HFF-Myc (cell line): ENCODE measurements at regions not wholly inside any gene's neighbourhood (a gene's known extent, or its start where the extent isn't known, plus 50 kb on each side); places are given as distances from the start of the nearest gene placed in this dataset.
"Not testable (repeated sequence)": the region's sequence is repeated elsewhere in the genome, so short reads cannot be mapped to it uniquely, and the experiment has no call there.

Source experiments
- DNase-seq: peaks from one replicate; pipeline ENCODE4 v3.0.0-alpha.2; 2011; ENCODE audit warnings: low read depth; ENCODE audit errors: extremely low read depth
- H3K4me3 ChIP-seq: replicated peaks from 2 replicates; pipeline ENCODE4 v1.5.1; 2011; ENCODE audit warnings: low read depth, mild to moderate bottlenecking, control low read depth, low read length
- TF ChIP-seq, protein P1 (sequence below): IDR thresholded peaks from 2 replicates; pipeline ENCODE4 v1.5.1; 2012; ENCODE audit warnings: mild to moderate bottlenecking, low read depth, low read length, control low read depth; ENCODE audit errors: missing control alignments

DNA sequence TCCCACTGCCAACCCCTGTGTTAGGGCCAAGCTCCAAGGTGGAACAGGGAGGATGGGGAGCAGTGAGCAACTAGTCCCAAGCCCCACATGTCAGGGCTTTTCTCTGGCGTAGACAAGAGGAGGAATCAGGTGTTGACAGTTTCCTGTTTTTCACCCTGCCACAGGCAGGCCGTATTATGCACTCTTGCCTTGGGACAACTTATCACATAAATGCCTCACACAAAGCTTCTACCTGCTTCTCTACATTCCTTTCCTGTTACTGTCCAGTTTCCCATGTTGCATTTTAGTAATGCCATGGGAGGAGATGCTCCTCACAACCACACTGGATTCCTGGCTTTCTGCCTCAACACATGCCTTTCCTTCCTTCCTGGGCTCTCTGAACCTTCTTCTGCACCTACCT, 381.2 kb upstream of the ATP11B start:
- TF ChIP-seq, protein P1, sequence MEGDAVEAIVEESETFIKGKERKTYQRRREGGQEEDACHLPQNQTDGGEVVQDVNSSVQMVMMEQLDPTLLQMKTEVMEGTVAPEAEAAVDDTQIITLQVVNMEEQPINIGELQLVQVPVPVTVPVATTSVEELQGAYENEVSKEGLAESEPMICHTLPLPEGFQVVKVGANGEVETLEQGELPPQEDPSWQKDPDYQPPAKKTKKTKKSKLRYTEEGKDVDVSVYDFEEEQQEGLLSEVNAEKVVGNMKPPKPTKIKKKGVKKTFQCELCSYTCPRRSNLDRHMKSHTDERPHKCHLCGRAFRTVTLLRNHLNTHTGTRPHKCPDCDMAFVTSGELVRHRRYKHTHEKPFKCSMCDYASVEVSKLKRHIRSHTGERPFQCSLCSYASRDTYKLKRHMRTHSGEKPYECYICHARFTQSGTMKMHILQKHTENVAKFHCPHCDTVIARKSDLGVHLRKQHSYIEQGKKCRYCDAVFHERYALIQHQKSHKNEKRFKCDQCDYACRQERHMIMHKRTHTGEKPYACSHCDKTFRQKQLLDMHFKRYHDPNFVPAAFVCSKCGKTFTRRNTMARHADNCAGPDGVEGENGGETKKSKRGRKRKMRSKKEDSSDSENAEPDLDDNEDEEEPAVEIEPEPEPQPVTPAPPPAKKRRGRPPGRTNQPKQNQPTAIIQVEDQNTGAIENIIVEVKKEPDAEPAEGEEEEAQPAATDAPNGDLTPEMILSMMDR, result no peak
- no peak for DNase-seq
- no peak overlapping the region for H3K4me3 ChIP-seq

DNA sequence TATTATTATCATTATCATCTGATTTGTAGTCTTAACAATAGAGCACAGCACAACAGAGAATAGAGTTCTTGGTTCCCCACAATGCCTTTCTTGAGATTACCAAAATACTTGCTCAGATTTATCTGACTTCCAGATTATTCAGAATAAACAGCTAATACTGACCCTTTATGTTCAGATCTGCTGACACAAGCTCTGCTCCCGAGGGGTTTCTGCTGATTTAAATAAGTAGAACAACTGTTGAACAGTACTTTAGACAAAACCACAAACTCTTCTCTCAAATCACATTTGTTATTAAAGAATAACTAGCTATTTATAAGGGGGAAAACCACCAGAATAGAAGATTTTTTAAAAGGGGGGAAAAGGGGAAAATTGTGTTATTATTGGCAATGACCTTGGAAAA, 380.2 kb upstream of the ATP11B start:
- no peak for DNase-seq
- TF ChIP-seq, protein P1, result no peak
- no peak overlapping the region for H3K4me3 ChIP-seq

DNA sequence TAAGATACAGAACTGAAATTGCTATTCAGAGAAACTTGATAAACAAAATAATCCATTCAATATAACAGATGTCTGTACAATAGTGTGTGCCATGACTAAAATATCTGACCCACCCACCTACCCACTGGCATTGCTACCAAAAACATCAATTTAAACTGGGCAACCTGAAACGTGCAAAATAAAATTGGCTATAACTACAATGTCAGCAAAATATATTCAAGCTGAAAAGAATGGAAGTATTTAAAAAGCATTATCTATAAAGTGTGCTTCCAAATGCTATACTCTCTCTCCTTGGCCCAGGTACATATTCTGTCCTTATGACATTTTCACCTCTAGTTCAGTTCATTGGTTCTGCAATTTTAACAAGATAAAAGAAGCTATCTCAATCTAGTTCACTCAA, 379.6 kb upstream of the ATP11B start:
- DNase-seq, result no peak
- TF ChIP-seq, protein P1, result no peak
- H3K4me3 ChIP-seq, result no peak overlapping the region

DNA sequence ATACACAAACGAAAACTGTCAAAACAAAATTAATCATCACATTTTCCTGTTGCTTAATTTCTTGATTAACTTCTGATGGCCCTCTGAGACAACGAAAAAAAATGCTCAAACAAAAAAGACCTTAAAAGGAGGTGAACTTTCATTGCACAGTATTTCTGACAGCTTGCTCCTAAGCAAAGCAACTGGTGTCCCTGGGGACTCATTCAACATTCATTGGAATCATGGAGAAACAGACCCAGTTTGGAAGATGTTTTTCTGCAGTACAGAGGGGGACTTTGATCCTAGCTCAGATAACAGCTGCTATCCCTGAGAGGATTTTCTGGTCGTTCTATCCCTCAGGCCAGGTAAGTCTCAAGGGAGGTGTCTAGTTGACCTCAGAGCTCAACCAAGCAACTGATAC, 378.7 kb upstream of the ATP11B start:
- no peak overlapping the region for H3K4me3 ChIP-seq
- TF ChIP-seq, protein P1, result no peak
- no peak for DNase-seq

DNA sequence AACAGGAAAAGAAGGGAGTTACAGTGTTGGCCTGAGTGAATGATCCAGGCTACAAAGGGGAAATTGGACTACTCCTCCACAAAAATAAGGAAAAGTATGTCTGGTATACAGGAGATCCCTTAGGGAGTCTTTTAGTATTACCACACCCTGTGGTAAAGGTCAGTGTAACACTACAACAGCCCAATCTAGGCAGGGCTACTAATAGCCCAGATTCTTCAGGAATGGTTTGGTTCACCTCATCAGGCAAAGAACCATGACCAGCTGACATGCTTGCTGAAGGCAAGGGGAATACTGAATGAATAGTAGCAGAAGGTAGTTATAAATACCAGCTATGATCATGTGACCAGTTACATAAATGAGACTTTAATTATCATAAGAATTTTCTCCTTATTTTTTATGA, 372.6 kb upstream of the ATP11B start:
- no peak for DNase-seq
- TF ChIP-seq, protein P1, result no peak
- no peak overlapping the region for H3K4me3 ChIP-seq

DNA sequence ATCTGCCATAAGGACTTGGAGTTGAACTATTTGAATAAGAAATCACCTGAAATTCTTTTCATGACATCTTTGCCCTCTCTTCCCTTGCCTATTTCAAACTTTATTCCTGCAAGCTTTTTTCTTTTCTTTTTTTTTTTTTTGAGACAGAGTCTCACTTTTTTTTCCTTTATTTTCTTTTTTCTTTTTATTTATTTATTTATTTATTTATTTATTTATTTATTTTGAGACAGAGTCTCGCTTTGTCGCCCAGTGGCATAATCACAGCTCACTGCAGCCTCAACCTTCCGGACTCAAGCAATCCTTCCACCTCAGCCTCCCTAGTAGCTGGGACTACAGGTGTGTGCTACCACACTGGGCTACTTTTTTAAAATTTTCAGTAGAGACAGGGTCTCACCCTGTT, 369.3 kb upstream of the ATP11B start:
- H3K4me3 ChIP-seq, result no peak overlapping the region
- DNase-seq, result no peak
- TF ChIP-seq, protein P1, result no peak

DNA sequence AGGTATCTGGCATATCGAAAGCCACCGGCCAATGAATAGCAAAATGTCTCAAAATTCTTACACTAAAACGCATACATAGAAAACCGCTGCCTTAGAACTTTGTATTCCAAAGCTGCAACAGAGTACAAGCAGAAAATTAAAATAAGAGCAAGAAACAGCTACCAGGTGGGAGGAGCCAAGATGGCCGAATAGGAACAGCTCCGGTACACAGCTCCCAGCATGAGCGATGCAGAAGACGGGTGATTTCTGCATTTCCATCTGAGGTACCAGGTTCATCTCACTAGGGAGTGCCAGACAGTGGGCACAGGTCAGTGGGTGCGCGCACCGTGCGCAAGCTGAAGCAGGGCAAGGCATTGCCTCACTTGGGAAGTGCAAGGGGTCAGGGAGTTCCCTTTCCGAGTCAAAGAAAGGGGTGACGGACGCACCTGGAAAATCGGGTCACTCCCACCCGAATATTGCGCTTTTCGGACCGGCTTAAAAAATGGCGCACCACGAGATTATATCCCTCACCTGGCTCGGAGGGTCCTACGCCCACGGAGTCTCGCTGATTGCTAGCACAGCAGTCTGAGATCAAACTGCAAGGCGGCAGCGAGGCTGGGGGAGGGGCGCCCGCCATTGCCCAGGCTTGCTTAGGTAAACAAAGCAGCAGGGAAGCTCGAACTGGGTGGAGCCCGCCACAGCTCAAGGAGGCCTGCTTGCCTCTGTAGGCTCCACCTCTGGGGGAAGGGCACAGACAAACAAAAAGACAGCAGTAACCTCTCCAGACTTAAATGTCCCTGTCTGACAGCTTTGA, 367.2 kb upstream of the ATP11B start:
- not testable (repeated sequence) for H3K4me3 ChIP-seq, DNase-seq

DNA sequence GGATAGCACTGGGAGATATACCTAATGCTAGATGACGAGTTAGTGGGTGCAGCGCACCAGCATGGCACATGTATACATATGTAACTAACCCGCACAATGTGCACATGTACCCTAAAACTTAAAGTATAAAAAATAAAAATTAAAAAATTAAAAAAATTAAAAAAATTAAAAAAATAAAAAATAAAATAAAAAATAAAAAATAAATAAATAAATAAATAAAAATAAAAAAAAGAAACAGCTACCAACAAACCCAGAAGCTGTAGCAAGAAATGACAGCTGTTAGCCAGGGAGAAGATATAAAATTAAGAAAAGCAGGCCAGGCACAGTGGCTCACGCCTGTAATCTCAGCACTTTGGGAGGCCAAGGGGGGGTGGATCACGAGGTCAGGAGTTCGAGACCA, 361.3 kb upstream of the ATP11B start:
- not testable (repeated sequence) for DNase-seq, H3K4me3 ChIP-seq
